ENCODE measurements at regions not wholly inside any gene's neighbourhood (a gene's known extent, or its start where the extent isn't known, plus 50 kb on each side); places are given as distances from the start of the nearest gene placed in this dataset.

DNA sequence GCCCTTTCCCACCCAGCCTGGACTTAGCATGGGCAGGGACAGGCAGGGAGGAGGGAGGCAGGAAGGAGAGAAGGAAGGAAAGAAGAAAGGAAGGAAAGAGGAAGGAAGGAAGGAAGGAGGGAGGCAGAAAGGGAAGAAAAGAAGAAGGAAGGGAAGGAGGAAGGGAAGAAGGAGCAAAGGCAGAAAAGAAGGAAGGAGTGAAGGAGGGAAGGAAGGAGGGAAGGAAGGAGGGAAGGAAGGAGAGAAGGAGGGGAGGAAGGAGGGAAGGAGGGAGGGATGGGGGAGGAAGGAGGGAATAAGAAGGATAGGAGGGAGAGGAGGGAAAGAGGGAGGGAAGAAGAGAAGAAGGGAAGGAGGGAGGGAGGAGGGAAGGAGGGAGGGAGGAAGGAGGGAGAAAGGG lies 110.4 kb downstream of the SALL1 start (continued):
- TF ChIP-seq, protein P1, sequence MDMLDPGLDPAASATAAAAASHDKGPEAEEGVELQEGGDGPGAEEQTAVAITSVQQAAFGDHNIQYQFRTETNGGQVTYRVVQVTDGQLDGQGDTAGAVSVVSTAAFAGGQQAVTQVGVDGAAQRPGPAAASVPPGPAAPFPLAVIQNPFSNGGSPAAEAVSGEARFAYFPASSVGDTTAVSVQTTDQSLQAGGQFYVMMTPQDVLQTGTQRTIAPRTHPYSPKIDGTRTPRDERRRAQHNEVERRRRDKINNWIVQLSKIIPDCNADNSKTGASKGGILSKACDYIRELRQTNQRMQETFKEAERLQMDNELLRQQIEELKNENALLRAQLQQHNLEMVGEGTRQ (IDR thresholded peaks at IDR 0.05; ENCODE audit: low read length), result no peak
- TF ChIP-seq KDM4A (IDR thresholded peaks at IDR 0.05; ENCODE audit: low read depth, low read length, severe bottlenecking), result no peak
- TF ChIP-seq, protein P2, sequence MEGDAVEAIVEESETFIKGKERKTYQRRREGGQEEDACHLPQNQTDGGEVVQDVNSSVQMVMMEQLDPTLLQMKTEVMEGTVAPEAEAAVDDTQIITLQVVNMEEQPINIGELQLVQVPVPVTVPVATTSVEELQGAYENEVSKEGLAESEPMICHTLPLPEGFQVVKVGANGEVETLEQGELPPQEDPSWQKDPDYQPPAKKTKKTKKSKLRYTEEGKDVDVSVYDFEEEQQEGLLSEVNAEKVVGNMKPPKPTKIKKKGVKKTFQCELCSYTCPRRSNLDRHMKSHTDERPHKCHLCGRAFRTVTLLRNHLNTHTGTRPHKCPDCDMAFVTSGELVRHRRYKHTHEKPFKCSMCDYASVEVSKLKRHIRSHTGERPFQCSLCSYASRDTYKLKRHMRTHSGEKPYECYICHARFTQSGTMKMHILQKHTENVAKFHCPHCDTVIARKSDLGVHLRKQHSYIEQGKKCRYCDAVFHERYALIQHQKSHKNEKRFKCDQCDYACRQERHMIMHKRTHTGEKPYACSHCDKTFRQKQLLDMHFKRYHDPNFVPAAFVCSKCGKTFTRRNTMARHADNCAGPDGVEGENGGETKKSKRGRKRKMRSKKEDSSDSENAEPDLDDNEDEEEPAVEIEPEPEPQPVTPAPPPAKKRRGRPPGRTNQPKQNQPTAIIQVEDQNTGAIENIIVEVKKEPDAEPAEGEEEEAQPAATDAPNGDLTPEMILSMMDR (IDR thresholded peaks at IDR 0.05; ENCODE audit: control extremely low read depth in 1 of 3, insufficient read depth in 1 of 3, low read depth in 1 of 3, low read length in 3 of 3), result no peak
